ENCODE measurements at regions not wholly inside any gene's neighbourhood (a gene's known extent, or its start where the extent isn't known, plus 50 kb on each side); places are given as distances from the start of the nearest gene placed in this dataset.
A peak's percentile ranks its signal among the peaks of the same experiment; 100 is the strongest.

DNA sequence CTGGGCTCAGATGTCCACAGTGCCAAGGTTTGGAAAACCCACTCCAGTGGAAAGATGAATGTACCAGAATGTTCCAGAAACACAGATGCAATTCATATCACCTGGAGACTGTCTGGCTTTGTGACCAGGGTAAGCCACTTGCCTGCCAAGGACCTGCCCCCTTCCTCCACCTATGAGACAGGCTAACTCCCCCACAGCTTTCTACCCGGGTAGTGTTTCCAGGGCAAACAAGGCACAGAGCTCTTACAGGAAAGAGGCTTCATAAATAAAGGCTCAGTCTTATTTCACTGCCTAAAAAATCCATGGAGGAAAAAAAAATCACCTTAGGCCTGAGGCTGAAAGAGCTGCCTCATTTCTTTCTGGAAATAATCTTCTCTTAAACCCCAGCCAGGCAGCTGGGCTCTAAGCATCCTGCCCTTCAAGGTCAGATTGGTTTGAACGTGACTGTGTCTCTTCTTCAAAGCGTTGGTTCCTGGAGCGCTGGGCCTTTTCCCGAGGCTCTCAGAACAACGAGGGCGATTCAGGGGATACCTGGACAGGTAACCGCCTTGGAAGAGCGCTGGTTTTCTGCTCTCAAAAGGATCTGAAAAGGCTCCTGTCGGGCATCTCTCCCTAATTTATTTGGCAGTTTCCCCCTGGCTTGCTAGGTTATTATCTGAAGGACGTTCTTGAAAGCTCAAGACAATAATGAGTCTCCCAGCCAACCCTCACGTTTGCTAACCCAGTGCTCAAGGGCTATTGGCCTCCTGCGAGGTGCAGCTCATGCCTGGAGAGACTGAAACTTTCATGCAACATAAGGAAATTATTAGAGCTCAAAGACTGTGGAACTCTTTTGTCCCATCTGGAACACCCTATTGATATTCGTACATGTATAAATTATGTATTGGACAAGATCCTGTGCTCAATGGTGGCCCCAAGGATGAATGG is 199.2 kb upstream of the PMEPA1 start:
- DNase-seq: peak; percentile 80

DNA sequence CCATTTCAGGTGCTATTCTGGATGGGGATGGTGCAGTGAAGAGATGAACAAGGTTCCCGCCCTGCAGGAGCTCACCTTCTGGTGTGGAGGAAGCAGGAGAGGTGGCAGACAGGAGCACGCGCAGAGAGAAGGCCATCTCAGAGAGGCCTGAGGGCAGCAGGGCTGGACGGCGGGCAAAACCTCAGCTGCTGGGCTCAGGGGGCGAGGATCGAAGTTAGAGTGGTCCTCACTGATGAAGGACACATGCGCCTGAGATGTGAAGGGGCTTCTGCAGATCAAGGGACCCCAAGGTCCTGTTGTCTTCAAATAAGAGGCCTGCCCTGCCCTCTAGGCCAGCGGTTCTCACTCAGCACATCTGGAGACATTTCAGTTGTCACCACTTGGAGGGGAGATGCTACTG is 198.4 kb upstream of the PMEPA1 start:
- no peak for DNase-seq

GRCh38 chr20:57907131-57908000 is 197.6 kb upstream of the PMEPA1 start:
- DNase-seq: peak; percentile 96

GRCh38 chr20:57905448-57905847 is 195.6 kb upstream of the PMEPA1 start:
- no peak for DNase-seq

DNA sequence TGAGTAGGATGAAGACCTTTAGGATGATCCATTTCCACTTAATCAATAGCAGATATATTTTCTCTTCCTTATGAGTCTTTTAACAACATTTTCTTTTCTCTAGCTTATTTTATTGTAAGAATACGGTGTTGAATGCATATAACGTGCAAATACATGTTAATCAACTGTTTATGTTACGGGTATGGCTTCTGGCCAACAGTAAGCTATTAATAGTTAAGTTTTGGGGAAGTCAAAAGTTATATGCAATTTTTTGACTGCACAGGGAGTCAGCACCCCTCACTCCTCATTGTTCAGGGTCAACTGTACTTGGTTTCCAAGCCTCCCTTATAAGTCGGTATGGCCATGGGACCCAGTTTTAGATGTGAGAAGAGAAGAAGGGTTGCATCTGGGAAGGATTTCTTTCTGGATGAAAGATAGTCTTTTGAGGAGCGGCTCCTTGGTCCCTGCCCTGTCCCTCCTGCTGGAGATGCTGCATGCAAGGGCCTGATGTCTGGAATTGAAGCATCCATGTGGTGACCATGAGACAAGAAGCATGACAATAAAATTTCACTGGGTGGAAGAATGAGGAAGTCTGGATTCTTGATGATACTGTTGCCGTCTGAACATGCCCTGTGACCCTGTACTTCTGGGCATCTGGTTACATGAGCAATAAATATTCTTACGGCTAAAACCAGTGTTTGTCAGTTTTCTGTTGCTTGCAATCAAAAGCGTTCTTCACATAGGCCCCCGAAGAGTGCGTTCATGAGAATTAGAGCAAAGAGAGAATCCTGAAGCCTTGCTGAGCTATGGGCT is 194.7 kb upstream of the PMEPA1 start:
- no peak for DNase-seq

DNA sequence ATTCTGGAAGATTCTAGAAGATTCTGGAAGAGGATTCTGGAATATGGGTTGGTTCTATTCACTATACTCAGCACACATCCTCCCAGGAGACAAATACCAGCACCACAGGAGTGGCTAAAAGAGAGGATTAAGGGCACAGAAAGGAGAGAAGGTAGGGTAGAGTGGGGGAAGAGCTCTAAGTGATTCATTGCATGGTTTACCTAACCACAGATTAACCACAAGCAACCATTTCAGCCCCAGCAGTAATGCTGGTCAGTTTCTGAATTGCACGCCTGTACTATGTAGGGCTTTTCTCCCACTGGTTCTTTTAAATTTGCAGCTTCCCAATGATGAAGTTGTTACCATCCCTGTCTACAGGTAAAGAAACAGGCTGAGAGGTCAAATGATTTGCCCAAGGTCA is 192.7 kb upstream of the PMEPA1 start:
- peak; percentile 44 for DNase-seq

GRCh38 chr20:57901526-57901925 is 191.7 kb upstream of the PMEPA1 start:
- DNase-seq: no peak

DNA sequence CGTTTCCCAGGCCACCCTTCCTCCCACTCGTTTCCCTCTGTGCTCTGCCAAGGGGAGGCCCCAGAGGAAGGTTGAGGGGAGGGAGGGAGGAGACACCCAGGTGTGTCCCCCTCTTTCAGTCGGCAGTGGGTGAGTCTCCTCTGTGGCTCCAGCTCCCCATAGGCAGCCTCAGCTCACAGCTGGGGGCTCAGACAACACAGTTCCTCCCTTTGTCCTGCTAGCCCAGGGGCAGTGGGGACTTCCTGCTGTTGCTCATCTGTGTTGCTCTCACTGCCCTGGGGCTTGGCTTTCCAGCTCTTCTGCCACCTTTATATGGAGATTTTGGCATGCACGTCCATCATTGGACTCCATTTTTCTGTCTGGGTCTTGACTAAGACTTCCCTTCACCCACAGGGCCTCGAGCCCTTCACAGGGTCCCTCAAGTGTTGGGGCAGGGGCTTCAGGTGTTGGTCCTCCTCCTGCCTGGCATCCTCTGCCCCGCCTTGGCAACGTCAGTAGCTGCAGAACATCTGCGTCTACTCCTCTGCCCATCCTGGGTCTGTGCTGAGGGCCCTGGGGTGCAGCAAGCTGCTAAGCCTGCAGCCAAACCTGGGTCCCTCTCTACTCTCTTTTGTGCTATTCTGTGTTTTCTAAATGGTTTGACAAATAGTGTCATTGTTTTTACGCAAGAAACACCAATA is 190.6 kb upstream of the PMEPA1 start:
- no peak for DNase-seq

GRCh38 chr20:57899554-57899953 is 189.7 kb upstream of the PMEPA1 start:
- DNase-seq: no peak

DNA sequence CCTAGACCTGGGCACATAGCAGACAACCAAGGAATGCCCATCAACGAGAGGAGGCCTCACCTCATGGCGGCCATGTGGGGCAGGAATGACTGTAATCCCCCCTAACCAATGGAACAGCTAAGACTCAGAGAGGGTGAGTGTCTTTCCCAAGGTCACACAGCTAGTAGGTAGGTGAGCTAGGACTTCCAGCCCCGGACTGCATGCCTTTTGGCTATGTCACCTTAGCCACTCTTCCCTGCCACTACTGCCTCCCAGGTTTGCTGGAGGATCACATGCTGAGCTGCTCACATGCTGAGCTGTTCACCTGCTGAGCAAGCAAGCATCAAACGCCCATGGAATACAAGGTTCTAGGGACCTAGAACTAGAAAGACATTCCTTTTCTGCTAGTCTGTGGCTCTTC is 188.5 kb upstream of the PMEPA1 start:
- DNase-seq: no peak

DNA sequence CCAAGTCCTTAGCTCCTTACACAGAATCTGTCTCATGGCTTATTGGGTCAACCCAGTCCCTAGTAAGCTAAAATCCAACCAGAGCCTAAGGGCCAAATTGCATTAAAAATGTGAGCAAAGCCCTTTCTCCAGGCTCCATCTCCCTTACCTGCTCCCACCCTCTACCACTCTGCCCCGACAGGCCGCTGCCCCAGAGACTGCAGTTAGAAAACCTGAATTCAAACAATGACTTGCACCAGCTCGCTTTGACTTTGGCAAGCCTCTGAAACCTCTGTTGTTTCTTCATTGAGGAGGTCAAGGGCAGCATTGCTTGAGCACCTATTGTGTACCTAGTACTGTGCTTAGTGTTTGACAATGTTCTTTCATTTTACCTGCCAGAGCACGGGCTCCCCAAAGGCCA is 188.1 kb upstream of the PMEPA1 start:
- no peak for DNase-seq

- DNase-seq: no peak
Observed at GRCh38 chr20:57897156-57897874, 187.5 kb upstream of the PMEPA1 start.

DNA sequence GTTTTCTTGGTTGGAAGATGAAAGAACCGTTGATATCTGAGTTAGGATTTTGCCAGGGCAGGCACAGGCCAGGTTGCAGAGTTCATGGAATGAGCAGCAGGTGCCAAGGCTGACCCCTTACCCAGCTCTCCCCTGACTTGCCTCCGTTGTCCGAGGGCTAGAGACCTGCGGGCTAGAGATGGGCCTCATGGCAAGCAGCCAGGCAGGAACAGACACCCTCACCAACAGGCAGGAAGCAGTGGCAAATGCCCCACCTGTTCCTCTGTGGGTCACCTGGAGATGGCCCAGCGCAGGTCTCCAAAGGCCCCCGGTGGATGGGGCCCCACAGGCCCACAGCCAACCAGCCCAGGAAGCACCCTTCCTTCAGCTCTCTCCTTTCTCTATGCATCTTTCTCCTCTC is 186.7 kb upstream of the PMEPA1 start:
- DNase-seq: no peak

- DNase-seq: no peak
Observed at GRCh38 chr20:57896017-57896416, 186.2 kb upstream of the PMEPA1 start.

DNA sequence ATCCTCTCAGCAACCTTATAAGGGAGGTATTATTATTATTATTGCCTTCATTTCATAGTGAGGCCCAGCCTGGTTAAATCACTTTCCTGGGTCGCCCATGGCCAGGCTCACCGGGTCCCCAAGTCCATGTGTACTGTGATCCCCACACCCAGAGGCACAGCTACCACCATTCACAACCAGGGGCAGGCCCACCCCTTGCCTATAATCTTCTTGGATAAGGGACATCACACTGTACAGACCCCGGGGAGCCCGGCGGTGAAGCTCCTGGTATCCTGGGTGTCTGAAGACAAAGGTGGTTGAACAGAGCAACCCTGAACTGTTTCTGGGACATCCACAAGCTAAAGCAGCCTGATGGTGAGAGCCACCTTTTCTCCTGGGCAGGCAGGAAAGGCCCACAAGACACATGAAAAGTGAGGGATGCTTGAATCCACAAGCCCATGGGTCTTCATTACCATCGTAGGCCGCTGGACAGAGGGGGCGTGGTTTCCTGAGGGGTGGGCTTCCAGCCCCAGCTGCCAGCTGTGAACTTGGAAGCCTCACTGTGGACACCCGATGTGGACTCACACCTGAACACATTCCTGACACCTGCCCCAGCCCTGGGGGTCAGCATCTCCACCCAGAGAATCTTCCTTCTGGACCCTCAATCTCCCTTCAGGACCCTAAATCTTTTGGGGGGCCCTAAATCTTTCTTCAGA is 185.5 kb upstream of the PMEPA1 start:
- DNase-seq: no peak

- no peak for DNase-seq
Observed at GRCh38 chr20:57894522-57894921, 184.7 kb upstream of the PMEPA1 start.

- DNase-seq: peak; percentile 42
Observed at GRCh38 chr20:57894096-57894495, 184.3 kb upstream of the PMEPA1 start.

GRCh38 chr20:57893366-57893999 is 183.7 kb upstream of the PMEPA1 start:
- DNase-seq: peak; percentile 97

GRCh38 chr20:57892471-57892870 is 182.7 kb upstream of the PMEPA1 start:
- DNase-seq: peak; percentile 50

GRCh38 chr20:57891014-57891413 is 181.2 kb upstream of the PMEPA1 start:
- DNase-seq: no peak
